Mucosa of gallbladder (tissue), 1 donor: ENCODE measurements at regions not wholly inside any gene's neighbourhood (a gene's known extent, or its start where the extent isn't known, plus 50 kb on each side); places are given as distances from the start of the nearest gene placed in this dataset.
"Not testable (repeated sequence)": the region's sequence is repeated elsewhere in the genome, so short reads cannot be mapped to it uniquely, and the experiment has no call there.

Source experiments
- DNase-seq: peaks from one replicate; pipeline ENCODE4 v3.0.0-alpha.2; 2020; ENCODE audit warnings: low spot score
- donor health status: DM: no; HTN: no; CAD: no.

DNA sequence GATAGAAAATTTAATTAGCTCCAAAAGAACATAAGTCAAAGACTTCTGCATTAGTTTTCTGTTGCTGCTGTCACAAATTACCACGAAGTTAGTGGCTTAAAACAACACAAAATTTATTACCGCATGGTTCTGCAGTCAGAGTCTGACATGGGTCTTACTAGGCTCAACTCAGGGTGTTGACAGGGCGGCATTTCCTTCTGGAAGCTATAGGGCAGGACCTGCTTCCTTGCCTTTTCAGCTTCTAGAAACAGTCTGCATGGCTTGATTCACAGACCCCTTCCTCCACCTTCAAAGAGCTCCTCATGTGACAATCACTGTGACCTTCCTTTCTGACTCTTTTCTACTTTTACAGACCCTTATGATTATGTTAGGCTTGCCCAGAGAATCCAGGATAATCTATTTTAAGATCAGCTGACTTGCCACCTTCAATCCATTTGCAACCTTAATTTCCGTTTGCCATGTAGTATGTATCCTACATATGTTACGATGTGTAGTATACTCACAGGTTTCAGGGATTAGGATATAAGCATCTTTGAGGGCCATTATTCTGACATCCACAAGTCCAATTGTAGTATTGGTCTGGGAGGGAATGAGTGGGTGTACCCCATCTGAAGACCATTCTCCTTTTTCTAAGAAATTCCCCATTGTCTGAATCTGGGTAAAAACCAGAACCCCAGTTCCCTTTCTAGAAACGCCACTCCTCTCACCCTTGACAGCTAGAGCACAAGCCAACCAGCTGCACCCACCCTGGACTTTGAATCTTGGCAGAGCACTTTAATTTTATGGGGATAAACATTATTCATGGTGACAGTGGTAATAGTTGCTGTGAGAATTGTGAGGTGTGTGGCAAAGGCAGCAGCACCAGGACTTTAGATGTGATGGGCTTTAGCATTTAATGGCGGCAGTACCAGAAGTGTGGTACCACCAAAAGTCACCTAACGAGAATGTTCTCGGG is 265.5 kb downstream of the KCNJ2 start:
- DNase-seq = no peak

DNA sequence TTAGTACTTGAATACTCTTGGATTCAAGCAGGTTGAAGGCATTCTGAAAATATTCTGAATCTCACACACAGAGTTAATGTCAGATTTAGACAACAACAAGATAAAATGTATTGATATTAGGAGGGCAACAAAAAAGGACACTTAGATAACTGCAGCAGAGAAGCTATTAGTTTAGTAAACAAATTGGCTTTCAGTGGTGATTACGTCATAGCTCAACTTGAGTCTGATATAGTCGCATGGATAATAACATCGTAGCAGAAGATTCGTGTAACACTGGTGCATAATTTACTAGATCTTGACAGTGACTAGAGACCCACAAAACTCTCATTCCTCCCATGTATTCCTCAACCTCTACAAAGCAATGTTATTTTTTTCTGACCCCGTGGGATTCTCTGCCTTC is 268.3 kb downstream of the KCNJ2 start:
- DNase-seq = no peak

DNA sequence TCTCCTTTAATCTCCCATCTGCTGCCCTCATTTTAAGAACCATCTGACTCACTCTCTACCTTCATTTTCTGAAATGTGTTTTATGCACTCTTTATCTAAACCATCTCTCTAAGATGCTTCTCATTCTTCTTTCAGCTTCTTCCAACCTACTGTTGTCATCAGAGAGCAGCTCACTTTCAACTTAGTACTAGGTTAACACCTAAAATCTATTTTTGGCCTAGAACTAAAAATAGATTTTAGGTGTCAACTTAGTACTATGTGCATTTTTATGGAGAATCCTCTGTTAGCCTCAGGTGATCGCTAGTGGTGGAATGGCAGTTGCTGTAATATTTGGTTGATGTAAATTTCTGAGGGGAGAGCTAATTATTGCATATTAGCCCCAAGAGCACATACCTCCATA is 277.1 kb downstream of the KCNJ2 start:
- no peak for DNase-seq

DNA sequence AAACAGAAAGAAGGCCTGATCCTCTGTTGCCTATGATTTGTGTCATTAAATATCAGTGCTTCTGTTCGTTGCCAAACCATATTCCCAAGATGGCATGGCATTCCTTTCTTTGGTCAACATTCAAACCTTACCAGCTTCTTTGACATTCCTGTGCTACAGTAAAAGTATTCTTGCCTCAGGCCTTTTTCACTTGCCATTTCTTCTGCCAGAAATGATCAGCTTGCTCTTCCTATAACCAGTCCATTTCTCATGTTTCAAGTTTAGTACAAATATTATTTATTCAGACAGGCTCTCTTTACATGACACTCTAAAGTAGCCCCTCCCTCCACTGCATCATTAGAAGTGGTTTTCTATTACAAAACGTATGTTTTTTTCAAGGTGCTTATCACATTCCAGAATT is 278.3 kb downstream of the KCNJ2 start:
- no peak for DNase-seq

DNA sequence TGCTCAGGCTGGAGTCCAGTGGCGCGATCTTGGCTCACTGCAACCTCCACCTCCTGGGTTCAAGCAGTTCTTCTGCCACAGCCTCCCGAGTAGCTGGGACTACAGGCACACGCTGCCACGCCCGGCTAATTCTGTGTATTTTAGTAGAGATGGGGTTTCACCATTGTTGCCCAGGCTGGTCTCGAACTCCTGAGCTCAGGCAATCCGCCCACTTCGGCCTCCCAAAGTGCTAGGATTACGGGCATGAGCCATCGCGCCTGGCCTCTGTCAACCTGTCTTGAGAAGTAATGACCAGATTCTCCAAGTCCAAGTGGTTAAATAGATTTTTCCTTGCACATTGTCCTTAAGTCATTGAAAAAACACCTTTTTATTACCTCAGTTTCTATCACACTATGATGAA is 283.7 kb downstream of the KCNJ2 start:
- DNase-seq = not testable (repeated sequence)

DNA sequence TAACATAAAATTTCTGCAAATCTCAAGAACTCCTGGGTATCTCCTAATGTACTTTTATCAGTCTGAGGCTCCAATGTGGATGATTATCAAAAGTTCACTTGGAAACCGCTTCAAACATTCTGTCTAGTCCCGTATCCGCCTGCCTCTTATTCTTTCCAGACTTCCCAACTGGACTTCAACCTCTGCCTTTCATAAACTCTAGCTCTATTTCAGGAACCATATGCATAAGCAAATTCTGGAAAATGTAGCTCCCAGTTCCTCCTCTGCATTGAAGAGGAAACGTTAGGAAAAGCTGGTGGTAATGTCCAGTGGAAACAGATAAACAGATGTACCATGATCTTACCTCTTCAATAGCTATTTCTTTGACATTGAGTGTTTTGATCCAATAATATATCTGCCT is 285.0 kb downstream of the KCNJ2 start:
- no peak for DNase-seq

DNA sequence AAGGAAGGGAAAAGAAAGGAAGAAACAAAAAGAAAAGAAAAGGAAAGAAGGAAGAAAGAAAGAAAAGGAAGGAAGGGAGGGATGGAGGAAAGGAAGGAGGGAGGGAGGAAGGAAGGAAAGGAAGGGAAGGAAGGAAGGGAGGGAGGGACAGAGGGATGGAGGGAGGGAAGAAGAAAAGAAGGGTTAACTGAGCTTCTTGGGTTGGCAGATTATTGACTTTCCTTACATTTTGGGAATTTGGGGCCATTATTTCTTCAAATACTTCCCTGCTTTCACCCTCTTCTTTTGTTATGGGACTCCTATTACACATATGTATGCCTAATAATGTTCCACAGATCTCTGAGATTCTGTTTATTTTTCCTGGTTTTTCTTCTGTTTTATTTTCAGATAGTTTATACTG is 285.6 kb downstream of the KCNJ2 start:
- DNase-seq = no peak

DNA sequence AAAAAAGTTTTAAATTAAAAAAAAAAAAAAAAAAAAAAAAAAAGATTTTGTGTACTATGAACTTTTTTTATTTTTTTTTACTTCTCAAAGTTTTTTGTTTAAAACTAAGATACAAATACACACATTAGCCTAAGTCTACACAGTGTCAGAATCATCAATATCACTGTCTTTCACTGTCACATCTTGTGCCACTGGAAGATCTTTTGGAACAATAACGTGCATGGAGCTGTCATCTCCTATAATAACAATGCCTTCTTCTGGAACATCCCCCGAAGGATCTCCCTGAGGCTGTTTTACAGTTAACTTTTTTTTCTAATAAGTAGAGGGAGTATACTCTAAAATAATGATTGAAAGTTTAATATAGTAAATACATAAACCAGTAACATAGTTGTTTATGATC is 295.7 kb downstream of the KCNJ2 start:
- no peak for DNase-seq

DNA sequence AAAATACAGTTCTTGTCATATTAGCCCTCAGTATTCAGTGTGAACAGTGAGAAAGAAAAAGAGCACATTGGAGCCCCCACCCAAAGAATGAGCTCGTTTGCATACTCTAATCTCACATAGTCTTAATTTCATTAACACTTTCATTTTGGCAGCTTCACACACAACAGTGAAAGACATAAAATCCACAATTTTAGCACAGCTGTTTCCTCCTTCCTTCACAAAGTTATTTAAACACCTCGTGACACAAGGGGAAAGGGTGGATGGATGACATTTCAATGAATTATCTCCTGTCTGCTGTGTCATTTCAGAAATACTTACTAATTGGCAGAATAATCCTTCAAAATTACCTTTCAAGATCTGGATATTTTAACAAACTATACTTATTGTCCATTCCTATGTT is 299.3 kb downstream of the KCNJ2 start:
- no peak for DNase-seq

DNA sequence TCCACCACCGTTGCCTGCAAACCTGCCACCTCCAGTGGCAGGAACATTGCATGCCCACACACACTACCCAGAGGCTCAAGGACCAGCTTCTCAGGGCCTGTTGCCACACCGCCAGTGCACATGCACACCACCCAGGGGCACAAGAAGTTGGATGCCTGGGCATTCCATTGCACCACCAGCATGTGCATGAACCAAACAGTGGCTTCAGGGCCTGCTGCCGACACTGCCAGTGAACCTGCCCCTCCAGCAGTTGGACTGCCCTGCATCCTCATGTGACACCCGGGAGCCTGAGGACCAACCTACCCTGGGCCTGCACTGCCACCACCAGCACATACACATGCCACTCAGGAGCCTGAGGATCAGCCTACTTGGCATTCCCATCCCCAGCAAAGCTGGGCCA is 303.7 kb downstream of the KCNJ2 start:
- DNase-seq = no peak

DNA sequence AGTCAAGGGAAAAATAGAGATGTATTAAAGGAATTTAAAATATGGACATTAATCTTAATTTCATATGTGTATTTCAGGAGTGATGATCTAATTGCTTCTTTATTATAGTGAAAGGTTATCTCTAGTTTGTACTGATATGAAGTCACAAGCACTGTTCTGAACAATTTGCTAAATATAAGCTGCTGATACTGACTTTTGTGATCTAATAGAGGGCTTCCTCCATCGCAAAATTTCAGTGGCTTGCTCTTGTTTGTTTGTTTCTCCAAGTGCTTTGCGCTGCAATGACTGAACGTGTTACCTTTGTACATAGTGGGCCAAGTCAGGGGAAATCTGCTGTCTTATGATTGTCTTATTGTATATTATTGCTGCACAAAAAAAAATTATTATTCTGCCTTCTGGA is 307.0 kb downstream of the KCNJ2 start:
- DNase-seq = no peak

DNA sequence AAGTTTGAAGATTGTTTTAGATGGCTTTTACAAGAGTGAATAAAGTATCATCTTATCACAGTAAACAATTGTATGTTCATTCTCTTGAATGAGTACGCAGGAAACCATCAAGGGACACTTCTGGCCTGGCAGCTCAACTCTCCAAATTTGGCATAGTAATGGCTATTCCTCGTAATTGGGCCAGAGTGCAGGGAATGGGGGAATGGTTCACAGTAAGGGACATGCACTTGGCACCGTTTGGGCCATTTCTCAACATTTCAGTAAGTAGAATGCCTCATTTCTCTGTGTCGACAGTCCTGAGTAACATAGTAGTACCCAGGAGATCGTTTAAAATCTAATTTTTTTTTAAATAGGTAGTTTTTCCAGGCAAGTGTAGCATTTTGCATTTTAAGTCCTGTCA is 309.6 kb downstream of the KCNJ2 start:
- no peak for DNase-seq

DNA sequence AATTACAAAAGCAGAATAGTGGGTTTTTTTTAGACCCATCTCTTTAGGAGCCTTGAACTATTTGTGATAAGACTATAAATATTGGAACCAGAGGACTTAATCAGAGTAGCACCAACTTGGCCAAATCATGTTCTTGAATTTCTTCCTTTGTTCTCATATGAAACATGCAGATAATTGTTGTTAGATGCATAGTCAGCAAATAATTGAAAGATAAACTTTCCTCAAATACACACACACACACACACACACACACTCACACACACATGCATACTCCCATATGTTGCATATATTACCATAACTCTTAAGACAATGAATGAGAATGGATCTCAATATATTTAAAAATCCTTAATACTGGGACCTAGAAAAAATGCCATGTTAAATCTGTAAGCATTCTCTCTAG is 310.4 kb downstream of the KCNJ2 start:
- no peak for DNase-seq

DNA sequence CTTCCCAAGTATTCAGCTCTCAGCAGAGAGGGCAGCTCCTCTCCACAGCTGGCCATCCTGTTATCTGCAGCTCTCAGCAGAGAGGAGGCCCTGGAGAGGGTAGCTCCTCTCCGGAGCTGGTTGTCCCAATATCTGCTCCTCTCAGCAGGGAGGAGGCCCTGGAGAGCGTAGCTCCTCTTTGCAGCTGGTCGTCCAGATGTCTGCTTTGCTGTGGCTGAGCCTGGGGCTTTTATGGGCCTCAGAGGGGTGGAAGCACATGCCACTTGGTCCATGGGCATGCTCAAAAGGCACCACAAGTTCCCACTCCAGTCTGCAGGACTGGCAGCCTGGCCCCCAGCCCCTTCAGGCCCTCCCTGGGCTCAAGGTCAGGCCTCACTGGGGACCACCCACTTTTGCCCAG is 314.3 kb downstream of the KCNJ2 start:
- no peak for DNase-seq

DNA sequence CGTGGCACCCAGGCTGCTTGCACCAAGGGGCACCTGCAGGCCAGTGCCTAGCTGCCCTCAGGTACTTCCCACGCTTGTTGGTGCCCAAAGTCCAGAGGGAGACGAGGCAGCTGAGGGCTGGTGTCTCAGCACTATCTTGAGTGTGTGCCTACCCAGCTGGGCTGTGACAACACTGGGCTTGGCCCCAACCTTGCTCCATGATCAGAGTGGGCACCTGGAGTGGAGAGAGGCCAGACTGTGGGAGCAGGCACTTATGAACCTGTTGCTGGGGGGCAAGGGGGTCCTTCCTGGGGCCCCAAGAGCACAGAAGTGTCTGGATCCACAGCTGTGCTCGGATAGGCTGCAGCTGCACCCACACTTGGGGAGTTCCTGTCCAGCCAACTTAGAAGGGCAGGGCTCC is 314.7 kb downstream of the KCNJ2 start:
- DNase-seq = no peak

DNA sequence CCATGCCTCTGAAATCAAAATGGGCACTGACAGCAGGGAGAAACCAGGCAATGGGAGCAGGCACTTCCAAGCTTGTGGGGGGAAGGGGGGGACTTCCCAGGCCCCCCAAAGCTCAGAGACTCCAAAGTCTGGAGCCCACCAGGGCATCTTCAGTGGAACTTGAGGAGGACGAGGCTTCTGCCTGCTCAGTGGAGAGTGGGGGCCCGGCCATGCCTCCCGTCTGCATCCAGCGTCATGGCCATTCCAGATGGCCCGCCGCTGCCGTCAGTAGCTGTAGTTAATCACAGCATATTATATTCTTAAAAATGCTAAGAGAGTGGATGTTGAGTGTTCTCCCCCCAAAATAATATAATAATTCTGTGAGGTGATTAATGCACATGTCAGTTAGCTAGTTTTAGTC is 315.2 kb downstream of the KCNJ2 start:
- no peak for DNase-seq

DNA sequence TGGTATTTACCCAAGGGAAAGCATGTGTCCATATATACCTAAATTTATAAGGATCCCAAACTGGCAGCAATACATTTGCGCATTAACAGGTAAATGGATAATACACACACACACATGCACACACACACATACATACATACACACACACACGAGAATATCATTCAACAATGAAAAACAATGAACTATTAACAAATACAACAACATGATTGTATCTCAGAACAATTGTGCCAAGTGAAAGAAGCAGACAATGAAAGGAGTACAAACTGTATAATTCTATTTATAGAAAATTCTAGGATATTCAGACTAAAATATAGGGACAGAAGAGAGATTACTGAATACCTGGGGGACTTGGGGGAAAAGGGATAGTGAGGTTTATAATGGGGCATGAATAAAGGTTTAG is 323.0 kb downstream of the KCNJ2 start:
- no peak for DNase-seq

DNA sequence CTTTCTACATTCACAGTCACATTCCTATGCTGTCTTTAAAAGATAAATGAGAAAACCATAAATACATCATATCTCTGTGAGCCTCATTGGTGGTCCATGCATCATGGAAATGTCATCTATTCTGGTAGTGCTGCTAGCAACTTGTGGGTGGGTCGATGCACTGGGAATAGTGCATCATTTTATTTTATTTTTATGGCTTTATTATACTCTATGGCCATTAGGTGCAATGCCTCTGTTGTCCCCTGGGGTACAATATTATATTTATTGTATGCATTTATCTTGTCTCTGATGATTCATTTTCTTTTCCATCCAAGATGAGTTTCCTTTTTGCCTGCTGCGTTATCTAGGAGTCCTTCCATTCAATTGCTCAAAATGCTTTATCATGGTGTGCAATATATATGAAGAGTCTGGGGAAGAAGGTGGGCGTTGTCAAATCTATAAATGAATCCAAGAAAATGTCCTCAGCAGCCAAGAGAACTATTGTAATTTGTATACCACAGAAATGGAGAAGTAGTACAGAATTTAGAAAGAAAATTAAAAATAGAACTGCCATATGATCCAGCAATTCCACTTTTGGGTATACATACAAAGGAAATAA is 324.0 kb downstream of the KCNJ2 start:
- no peak for DNase-seq

DNA sequence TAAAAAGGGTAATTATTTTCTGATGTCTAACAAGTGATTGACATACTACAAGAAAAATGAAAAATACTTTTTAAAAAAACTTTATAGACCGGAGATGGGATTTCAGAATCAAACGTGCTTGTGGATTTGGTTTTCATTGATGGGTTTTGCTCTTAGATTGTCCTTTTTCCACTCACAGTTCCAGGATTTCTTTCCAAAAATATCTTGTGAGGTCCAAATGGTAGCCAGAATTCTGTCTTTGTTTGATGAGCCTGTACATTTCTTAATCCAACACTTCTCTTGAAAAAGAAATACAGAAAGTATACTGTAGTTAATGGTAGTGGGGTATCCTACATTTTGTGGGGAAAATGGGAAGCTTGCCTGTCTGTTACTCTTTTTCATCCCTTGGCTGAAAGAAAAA is 329.3 kb downstream of the KCNJ2 start:
- DNase-seq = no peak

DNA sequence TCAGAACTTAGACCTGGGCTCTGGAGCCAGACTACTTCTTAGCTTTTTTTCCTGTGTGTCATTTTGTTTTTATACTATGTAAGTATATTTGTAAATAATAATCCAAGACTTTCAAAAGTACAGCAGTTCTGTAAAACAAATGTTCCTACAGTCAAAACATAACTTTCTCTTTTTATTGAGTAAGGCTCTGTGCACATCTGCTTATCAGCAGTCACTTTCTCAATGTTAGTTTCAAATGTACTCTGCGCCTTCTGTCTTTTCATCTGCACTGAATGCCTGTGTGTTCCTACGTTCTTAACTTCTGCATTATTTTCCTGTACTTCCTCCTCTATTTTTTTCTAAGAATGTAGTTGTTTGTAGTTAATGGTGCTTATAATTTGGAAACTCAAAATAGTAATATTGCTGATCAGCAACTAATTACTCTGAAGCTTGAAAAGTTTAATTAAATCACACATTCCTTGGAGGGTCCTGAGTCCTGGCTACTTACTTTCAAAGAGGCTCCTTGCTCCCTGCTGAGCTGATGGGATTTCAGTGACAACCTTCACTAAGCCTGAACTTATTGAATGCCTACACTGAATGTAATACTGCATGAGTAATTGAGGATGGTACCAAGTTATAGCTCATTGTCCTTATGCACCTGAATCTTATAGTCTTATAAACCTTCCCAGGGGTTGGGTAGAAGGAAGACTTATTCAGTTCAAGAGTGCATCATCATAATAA is 329.9 kb downstream of the KCNJ2 start:
- no peak for DNase-seq

DNA sequence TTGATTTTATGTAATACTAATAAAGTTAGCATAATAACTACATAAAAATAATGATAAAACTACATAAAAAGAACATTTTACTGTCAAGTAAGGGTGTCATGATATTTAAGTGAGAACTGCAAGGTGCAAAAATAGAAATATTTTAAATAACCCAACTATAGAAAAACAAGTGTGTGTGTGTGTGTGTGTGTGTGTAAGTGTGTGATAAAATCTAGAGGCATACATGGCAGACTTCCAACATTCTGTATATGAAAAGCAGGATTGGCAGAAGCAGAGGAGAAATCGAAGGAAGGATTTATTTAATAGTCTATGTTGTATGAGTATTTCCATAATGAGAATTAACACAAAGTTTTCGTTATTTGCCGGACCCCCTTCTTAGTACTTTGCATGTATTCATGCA is 334.1 kb downstream of the KCNJ2 start:
- DNase-seq = no peak

DNA sequence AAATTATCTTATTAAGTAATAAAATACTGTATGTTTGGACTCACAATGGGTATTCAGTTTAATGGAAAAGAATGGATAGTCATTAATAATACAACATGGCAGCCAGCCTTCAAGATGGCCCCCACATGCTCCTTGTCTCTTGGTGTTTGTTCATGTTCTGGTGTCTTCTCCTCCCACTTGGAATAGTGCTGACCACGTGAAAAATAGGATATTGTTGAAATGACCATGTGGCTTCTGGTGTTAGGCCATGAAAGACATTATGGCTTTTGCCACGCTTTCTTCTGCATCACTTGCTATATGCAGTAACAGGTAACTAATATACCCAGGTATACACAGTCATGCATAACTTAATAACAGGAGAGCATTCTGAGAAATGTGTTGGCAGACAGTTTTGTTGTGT is 341.0 kb downstream of the KCNJ2 start:
- DNase-seq = no peak

DNA sequence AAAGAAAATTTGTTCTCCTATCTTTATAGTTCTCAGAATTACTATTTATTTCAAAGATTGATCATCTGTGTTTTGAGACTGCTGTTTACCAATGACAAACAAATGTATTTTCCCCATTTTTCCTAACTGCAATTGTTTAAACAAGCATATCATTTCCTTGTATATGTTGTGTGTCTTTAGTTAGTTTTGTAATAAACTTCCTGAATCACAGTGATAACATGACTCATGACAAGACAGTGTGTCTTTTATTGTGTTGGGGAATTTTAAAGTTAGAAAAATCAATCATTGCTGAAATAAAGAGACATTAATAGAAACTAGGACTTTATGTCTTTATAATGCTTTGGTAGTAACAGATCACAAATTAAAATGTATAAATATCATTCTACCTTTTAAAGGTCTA is 348.5 kb downstream of the KCNJ2 start:
- no peak for DNase-seq
